ENCODE measurements at regions not wholly inside any gene's neighbourhood (a gene's known extent, or its start where the extent isn't known, plus 50 kb on each side); places are given as distances from the start of the nearest gene placed in this dataset.

- Histone ChIP-seq H3K4me2 (ENCODE audit: low read length) (no peak overlapping the region), H3K4me3 (ENCODE audit: low read length) (no peak overlapping the region), H3K36me3 (ENCODE audit: insufficient read depth, low read length) (no peaks in the 10 kb centered on the region), H3K27me3 (ENCODE audit: control insufficient read depth, insufficient read depth, low read length) (no peaks in the 10 kb centered on the region), H3K9ac (ENCODE audit: low read depth, low read length) (no peak overlapping the region), H3K9me3 (replicated peaks; ENCODE audit: low read length) (no peaks in the 10 kb centered on the region), H3K4me1 (ENCODE audit: control insufficient read depth, insufficient read depth, low read length) (no peaks in the 10 kb centered on the region)
Measured at GRCh38 chrX:137483554-137483953, 82.4 kb upstream of the ZIC3 start.

GRCh38 chrX:137482136-137482535, 83.8 kb upstream of the ZIC3 start:
- Histone ChIP-seq H3K4me3 (ENCODE audit: low read length) (no peak overlapping the region), H3K9me3 (replicated peaks; ENCODE audit: low read length) (no peaks in the 10 kb centered on the region), H3K27me3 (ENCODE audit: control insufficient read depth, insufficient read depth, low read length) (no peaks in the 10 kb centered on the region), H3K4me1 (ENCODE audit: control insufficient read depth, insufficient read depth, low read length) (no peaks in the 10 kb centered on the region), H3K4me2 (ENCODE audit: low read length) (no peak overlapping the region), H3K36me3 (ENCODE audit: insufficient read depth, low read length) (no peaks in the 10 kb centered on the region), H3K9ac (ENCODE audit: low read depth, low read length) (no peak overlapping the region)

- H3K9me3 ChIP-seq (replicated peaks; ENCODE audit: low read length), result no peaks in the 10 kb centered on the region
- no peaks in the 10 kb centered on the region for H3K36me3 ChIP-seq (ENCODE audit: insufficient read depth, low read length)
- H3K4me2 ChIP-seq (ENCODE audit: low read length), result no peak overlapping the region
- no peak overlapping the region for H3K9ac ChIP-seq (ENCODE audit: low read depth, low read length)
- H3K27me3 ChIP-seq (ENCODE audit: control insufficient read depth, insufficient read depth, low read length), result no peaks in the 10 kb centered on the region
- no peaks in the 10 kb centered on the region for H3K4me1 ChIP-seq (ENCODE audit: control insufficient read depth, insufficient read depth, low read length)
- H3K4me3 ChIP-seq (ENCODE audit: low read length), result no peak overlapping the region
Measured at GRCh38 chrX:137479386-137479785, 86.5 kb upstream of the ZIC3 start.

- H3K27me3 ChIP-seq (ENCODE audit: control insufficient read depth, insufficient read depth, low read length), result no peaks in the 10 kb centered on the region
- H3K4me2 ChIP-seq (ENCODE audit: low read length), result no peak overlapping the region
- no peak overlapping the region for H3K4me3 ChIP-seq (ENCODE audit: low read length)
- no peak overlapping the region for H3K9ac ChIP-seq (ENCODE audit: low read depth, low read length)
- H3K4me1 ChIP-seq (ENCODE audit: control insufficient read depth, insufficient read depth, low read length), result no peaks in the 10 kb centered on the region
- H3K9me3 ChIP-seq (replicated peaks; ENCODE audit: low read length), result no peaks in the 10 kb centered on the region
- H3K36me3 ChIP-seq (ENCODE audit: insufficient read depth, low read length), result no peaks in the 10 kb centered on the region
Measured at GRCh38 chrX:137441711-137442110, 124.2 kb upstream of the ZIC3 start.

GRCh38 chrX:137432609-137433008, 133.3 kb upstream of the ZIC3 start:
- Histone ChIP-seq H3K4me1 (ENCODE audit: control insufficient read depth, insufficient read depth, low read length) (no peaks in the 10 kb centered on the region), H3K27me3 (ENCODE audit: control insufficient read depth, insufficient read depth, low read length) (peaks cover 18% of the 10 kb centered on the region), H3K9ac (ENCODE audit: low read depth, low read length) (no peak overlapping the region), H3K36me3 (ENCODE audit: insufficient read depth, low read length) (no peaks in the 10 kb centered on the region), H3K9me3 (replicated peaks; ENCODE audit: low read length) (peaks cover 3% of the 10 kb centered on the region), H3K4me2 (ENCODE audit: low read length) (no peak overlapping the region), H3K4me3 (ENCODE audit: low read length) (no peak overlapping the region)

GRCh38 chrX:137431693-137432488, 134.0 kb upstream of the ZIC3 start:
- Histone ChIP-seq H3K36me3 (ENCODE audit: insufficient read depth, low read length) (no peaks in the 10 kb centered on the region), H3K4me1 (ENCODE audit: control insufficient read depth, insufficient read depth, low read length) (no peaks in the 10 kb centered on the region), H3K9ac (ENCODE audit: low read depth, low read length) (no peak overlapping the region), H3K4me2 (ENCODE audit: low read length) (no peak overlapping the region), H3K27me3 (ENCODE audit: control insufficient read depth, insufficient read depth, low read length) (peaks cover 23% of the 10 kb centered on the region), H3K9me3 (replicated peaks; ENCODE audit: low read length) (peaks cover 3% of the 10 kb centered on the region), H3K4me3 (ENCODE audit: low read length) (no peak overlapping the region)

GRCh38 chrX:137430984-137431475, 134.9 kb upstream of the ZIC3 start:
- H3K36me3 ChIP-seq (ENCODE audit: insufficient read depth, low read length), result no peaks in the 10 kb centered on the region
- no peak overlapping the region for H3K9ac ChIP-seq (ENCODE audit: low read depth, low read length)
- H3K4me2 ChIP-seq (ENCODE audit: low read length), result no peak overlapping the region
- H3K9me3 ChIP-seq (replicated peaks; ENCODE audit: low read length), result peaks cover 3% of the 10 kb centered on the region
- no peaks in the 10 kb centered on the region for H3K4me1 ChIP-seq (ENCODE audit: control insufficient read depth, insufficient read depth, low read length)
- H3K27me3 ChIP-seq (ENCODE audit: control insufficient read depth, insufficient read depth, low read length), result peaks cover 27% of the 10 kb centered on the region
- H3K4me3 ChIP-seq (ENCODE audit: low read length), result no peak overlapping the region

- Histone ChIP-seq H3K36me3 (ENCODE audit: insufficient read depth, low read length) (no peaks in the 10 kb centered on the region), H3K4me3 (ENCODE audit: low read length) (no peak overlapping the region), H3K9me3 (replicated peaks; ENCODE audit: low read length) (peaks cover 3% of the 10 kb centered on the region), H3K4me2 (ENCODE audit: low read length) (no peak overlapping the region), H3K9ac (ENCODE audit: low read depth, low read length) (no peak overlapping the region), H3K27me3 (ENCODE audit: control insufficient read depth, insufficient read depth, low read length) (peaks cover 32% of the 10 kb centered on the region), H3K4me1 (ENCODE audit: control insufficient read depth, insufficient read depth, low read length) (no peaks in the 10 kb centered on the region)
Measured at GRCh38 chrX:137430301-137430700, 135.6 kb upstream of the ZIC3 start.

GRCh38 chrX:137428766-137429591, 136.9 kb upstream of the ZIC3 start:
- H3K36me3 ChIP-seq (ENCODE audit: insufficient read depth, low read length), result no peaks in the 10 kb centered on the region
- peaks cover 3% of the 10 kb centered on the region for H3K9me3 ChIP-seq (replicated peaks; ENCODE audit: low read length)
- peak overlapping the region; percentile 67 for H3K4me3 ChIP-seq (ENCODE audit: low read length)
- H3K9ac ChIP-seq (ENCODE audit: low read depth, low read length), result no peak overlapping the region
- H3K27me3 ChIP-seq (ENCODE audit: control insufficient read depth, insufficient read depth, low read length), result peaks cover 34% of the 10 kb centered on the region
- H3K4me1 ChIP-seq (ENCODE audit: control insufficient read depth, insufficient read depth, low read length), result no peaks in the 10 kb centered on the region
- peak overlapping the region; percentile 73 for H3K4me2 ChIP-seq (ENCODE audit: low read length)

GRCh38 chrX:137428221-137428661, 137.7 kb upstream of the ZIC3 start:
- peak overlapping the region; percentile 73 for H3K4me2 ChIP-seq (ENCODE audit: low read length)
- peaks cover 34% of the 10 kb centered on the region for H3K27me3 ChIP-seq (ENCODE audit: control insufficient read depth, insufficient read depth, low read length)
- no peaks in the 10 kb centered on the region for H3K36me3 ChIP-seq (ENCODE audit: insufficient read depth, low read length)
- peak overlapping the region; percentile 67 for H3K4me3 ChIP-seq (ENCODE audit: low read length)
- H3K9me3 ChIP-seq (replicated peaks; ENCODE audit: low read length), result peaks cover 3% of the 10 kb centered on the region
- H3K9ac ChIP-seq (ENCODE audit: low read depth, low read length), result no peak overlapping the region
- H3K4me1 ChIP-seq (ENCODE audit: control insufficient read depth, insufficient read depth, low read length), result no peaks in the 10 kb centered on the region

GRCh38 chrX:137427816-137428215, 138.1 kb upstream of the ZIC3 start:
- no peaks in the 10 kb centered on the region for H3K4me1 ChIP-seq (ENCODE audit: control insufficient read depth, insufficient read depth, low read length)

More at GRCh38 chrX:137427816-137428215, 138.1 kb upstream of the ZIC3 start:
- peaks cover 34% of the 10 kb centered on the region for H3K27me3 ChIP-seq (ENCODE audit: control insufficient read depth, insufficient read depth, low read length)
- peaks cover 3% of the 10 kb centered on the region for H3K9me3 ChIP-seq (replicated peaks; ENCODE audit: low read length)
- peak overlapping the region; percentile 73 for H3K4me2 ChIP-seq (ENCODE audit: low read length)
- H3K4me3 ChIP-seq (ENCODE audit: low read length), result peak overlapping the region; percentile 67
- no peak overlapping the region for H3K9ac ChIP-seq (ENCODE audit: low read depth, low read length)
- H3K36me3 ChIP-seq (ENCODE audit: insufficient read depth, low read length), result no peaks in the 10 kb centered on the region

Measured in skeletal muscle satellite cell (primary cell).